ENCODE measurements at regions not wholly inside any gene's neighbourhood (a gene's known extent, or its start where the extent isn't known, plus 50 kb on each side); places are given as distances from the start of the nearest gene placed in this dataset.

GRCh38 chrX:23525531-23525930 is 141.8 kb upstream of the PRDX4 start:
- Histone ChIP-seq H3K36me3 (ENCODE audit: insufficient read depth) (no peaks in the 10 kb centered on the region), H4K20me1 (ENCODE audit: insufficient read depth) (no peaks in the 10 kb centered on the region), H3K4me2 (no peak overlapping the region), H3K27me3 (ENCODE audit: insufficient read depth, low read depth) (no peaks in the 10 kb centered on the region), H3K4me1 (ENCODE audit: low read depth, poor library complexity, severe bottlenecking) (no peaks in the 10 kb centered on the region), H3K9ac (no peak overlapping the region), H3K27ac (no peak overlapping the region), H3K4me3 (IDR thresholded peaks at IDR 0.05; ENCODE audit: insufficient read depth, low read depth, low read length) (no peak overlapping the region), H2AFZ (ENCODE audit: low read depth) (no peak overlapping the region), H3K79me2 (ENCODE audit: insufficient read depth, low read depth) (no peaks in the 10 kb centered on the region)
- TF ChIP-seq, protein P1, sequence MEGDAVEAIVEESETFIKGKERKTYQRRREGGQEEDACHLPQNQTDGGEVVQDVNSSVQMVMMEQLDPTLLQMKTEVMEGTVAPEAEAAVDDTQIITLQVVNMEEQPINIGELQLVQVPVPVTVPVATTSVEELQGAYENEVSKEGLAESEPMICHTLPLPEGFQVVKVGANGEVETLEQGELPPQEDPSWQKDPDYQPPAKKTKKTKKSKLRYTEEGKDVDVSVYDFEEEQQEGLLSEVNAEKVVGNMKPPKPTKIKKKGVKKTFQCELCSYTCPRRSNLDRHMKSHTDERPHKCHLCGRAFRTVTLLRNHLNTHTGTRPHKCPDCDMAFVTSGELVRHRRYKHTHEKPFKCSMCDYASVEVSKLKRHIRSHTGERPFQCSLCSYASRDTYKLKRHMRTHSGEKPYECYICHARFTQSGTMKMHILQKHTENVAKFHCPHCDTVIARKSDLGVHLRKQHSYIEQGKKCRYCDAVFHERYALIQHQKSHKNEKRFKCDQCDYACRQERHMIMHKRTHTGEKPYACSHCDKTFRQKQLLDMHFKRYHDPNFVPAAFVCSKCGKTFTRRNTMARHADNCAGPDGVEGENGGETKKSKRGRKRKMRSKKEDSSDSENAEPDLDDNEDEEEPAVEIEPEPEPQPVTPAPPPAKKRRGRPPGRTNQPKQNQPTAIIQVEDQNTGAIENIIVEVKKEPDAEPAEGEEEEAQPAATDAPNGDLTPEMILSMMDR (conservative IDR thresholded peaks at IDR 0.05; ENCODE audit: low read depth, low read length), result no peak

- Histone ChIP-seq H4K20me1 (ENCODE audit: insufficient read depth) (no peaks in the 10 kb centered on the region), H3K4me1 (ENCODE audit: low read depth, poor library complexity, severe bottlenecking) (no peaks in the 10 kb centered on the region), H3K79me2 (ENCODE audit: insufficient read depth, low read depth) (no peaks in the 10 kb centered on the region), H2AFZ (ENCODE audit: low read depth) (no peak overlapping the region), H3K27me3 (ENCODE audit: insufficient read depth, low read depth) (no peaks in the 10 kb centered on the region), H3K4me3 (IDR thresholded peaks at IDR 0.05; ENCODE audit: insufficient read depth, low read depth, low read length) (no peak overlapping the region), H3K4me2 (no peak overlapping the region), H3K9ac (no peak overlapping the region), H3K27ac (no peak overlapping the region), H3K36me3 (ENCODE audit: insufficient read depth) (no peaks in the 10 kb centered on the region)
- TF ChIP-seq, protein P1 (conservative IDR thresholded peaks at IDR 0.05; ENCODE audit: low read depth, low read length), result no peak
These were observed 126.8 kb upstream of the PRDX4 start for GRCh38 chrX:23540532-23540931.

DNA sequence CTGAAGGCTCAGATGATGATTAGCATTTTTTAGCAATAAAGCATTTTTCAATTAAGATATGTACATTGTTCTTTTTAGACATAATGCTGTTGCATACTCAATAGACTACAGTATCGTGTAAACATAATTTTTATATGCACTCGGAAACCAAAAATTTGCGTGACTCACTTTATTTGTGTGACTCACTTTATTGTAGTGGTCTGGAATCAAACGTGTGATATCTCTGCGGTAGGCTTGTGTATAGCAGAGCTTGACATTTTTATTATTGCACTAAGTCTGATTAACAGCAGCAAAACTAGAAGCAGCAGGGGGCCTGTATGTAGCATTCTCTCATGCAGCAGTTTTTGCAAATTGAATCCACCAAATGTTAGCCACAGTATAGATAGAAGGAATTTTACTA is 119.1 kb upstream of the PRDX4 start:
- Histone ChIP-seq H4K20me1 (ENCODE audit: insufficient read depth) (no peaks in the 10 kb centered on the region), H3K79me2 (ENCODE audit: insufficient read depth, low read depth) (no peaks in the 10 kb centered on the region), H3K4me3 (IDR thresholded peaks at IDR 0.05; ENCODE audit: insufficient read depth, low read depth, low read length) (no peak overlapping the region), H2AFZ (ENCODE audit: low read depth) (no peak overlapping the region), H3K27me3 (ENCODE audit: insufficient read depth, low read depth) (no peaks in the 10 kb centered on the region), H3K4me1 (ENCODE audit: low read depth, poor library complexity, severe bottlenecking) (no peaks in the 10 kb centered on the region), H3K4me2 (no peak overlapping the region), H3K36me3 (ENCODE audit: insufficient read depth) (no peaks in the 10 kb centered on the region), H3K9ac (no peak overlapping the region), H3K27ac (no peak overlapping the region)
- TF ChIP-seq, protein P1 (conservative IDR thresholded peaks at IDR 0.05; ENCODE audit: low read depth, low read length), result no peak

DNA sequence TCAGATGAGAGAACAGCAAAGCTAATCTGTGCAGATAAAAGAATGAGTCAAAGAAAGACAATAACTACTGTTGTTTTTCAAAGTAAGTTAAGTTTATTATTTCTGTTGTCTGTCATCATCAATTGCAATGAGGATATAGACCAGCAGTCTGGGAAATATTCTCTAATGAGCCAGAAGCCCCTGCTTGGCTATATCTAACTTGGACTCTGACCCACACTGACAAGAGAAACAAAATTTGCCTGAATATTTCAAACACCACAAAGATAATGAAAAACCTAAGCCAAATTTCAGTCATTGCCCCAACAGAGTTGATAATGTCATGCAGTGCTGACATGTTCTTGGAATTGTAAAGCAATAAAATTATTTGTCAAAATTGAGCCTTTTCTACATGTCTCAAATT is 115.0 kb upstream of the PRDX4 start:
- H3K27ac ChIP-seq, result no peak overlapping the region
- TF ChIP-seq, protein P1 (conservative IDR thresholded peaks at IDR 0.05; ENCODE audit: low read depth, low read length), result no peak
- H3K4me3 ChIP-seq (IDR thresholded peaks at IDR 0.05; ENCODE audit: insufficient read depth, low read depth, low read length), result no peak overlapping the region
- H2AFZ ChIP-seq (ENCODE audit: low read depth), result no peak overlapping the region
- no peaks in the 10 kb centered on the region for H3K27me3 ChIP-seq (ENCODE audit: insufficient read depth, low read depth)
- no peaks in the 10 kb centered on the region for H3K4me1 ChIP-seq (ENCODE audit: low read depth, poor library complexity, severe bottlenecking)
- H4K20me1 ChIP-seq (ENCODE audit: insufficient read depth), result no peaks in the 10 kb centered on the region
- H3K36me3 ChIP-seq (ENCODE audit: insufficient read depth), result no peaks in the 10 kb centered on the region
- H3K79me2 ChIP-seq (ENCODE audit: insufficient read depth, low read depth), result no peaks in the 10 kb centered on the region
- H3K9ac ChIP-seq, result no peak overlapping the region
- no peak overlapping the region for H3K4me2 ChIP-seq
